GM21529 (cell line): ENCODE measurements at regions not wholly inside any gene's neighbourhood (a gene's known extent, or its start where the extent isn't known, plus 50 kb on each side); places are given as distances from the start of the nearest gene placed in this dataset.
"Not testable (repeated sequence)": the region's sequence is repeated elsewhere in the genome, so short reads cannot be mapped to it uniquely, and the experiment has no call there.

ENCODE experiments used
- ATAC-seq: cut with Tn5 transposase; IDR thresholded peaks from one replicate; pipeline ENCODE4 v1.9.1; 2021; ENCODE audit not compliant: unreplicated experiment

DNA sequence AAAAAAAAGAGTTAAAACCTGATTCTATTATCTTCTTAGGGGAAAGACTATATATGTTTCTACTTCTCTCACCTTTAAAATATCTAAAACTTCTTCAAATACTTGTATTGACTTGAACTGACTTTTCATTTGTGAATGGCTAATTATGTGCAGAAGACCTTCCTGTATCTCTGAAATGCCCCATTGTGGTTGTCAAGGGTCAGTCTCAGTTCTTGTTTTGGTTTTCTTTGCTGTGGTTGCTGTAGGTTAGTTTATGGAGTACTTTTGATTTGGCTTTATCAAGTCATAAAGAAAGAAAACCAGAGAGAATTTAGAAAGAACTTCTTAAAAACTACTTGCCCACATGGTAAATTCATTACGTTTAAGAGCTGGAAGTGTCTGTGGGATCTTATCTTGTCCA lies 345.3 kb upstream of the POU1F1 start:
- peak; percentile 44 for ATAC-seq

- no peak for ATAC-seq
These were observed 339.1 kb upstream of the POU1F1 start for GRCh38 chr3:87615506-87615905.

DNA sequence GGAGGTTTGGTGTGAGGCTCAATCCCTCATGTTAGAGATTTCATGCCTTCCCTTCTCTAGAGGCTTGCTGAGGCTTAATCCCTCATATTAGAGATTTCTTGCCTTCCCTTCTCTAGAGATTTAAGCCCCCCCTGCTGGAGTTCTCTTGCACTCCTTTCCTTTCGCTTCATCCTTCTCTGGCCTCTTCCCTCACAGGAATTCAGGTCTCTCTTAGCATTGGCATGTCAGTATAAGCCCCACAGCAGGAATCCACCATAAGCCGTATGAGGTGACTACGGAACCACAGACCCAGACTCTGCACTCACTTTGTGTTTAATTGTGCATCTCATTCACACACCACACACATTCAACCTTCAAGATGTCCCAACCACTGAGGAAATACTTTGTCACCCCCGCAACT lies 338.6 kb upstream of the POU1F1 start:
- no peak for ATAC-seq

GRCh38 chr3:87607234-87607633 lies 330.9 kb upstream of the POU1F1 start:
- no peak for ATAC-seq

- ATAC-seq = no peak
These were observed 319.4 kb upstream of the POU1F1 start for GRCh38 chr3:87595798-87596197.

GRCh38 chr3:87581240-87581639 lies 304.9 kb upstream of the POU1F1 start:
- no peak for ATAC-seq

- ATAC-seq = no peak
These were observed 300.4 kb upstream of the POU1F1 start for GRCh38 chr3:87576752-87577151.

GRCh38 chr3:87575550-87575949 lies 299.2 kb upstream of the POU1F1 start:
- ATAC-seq = no peak

DNA sequence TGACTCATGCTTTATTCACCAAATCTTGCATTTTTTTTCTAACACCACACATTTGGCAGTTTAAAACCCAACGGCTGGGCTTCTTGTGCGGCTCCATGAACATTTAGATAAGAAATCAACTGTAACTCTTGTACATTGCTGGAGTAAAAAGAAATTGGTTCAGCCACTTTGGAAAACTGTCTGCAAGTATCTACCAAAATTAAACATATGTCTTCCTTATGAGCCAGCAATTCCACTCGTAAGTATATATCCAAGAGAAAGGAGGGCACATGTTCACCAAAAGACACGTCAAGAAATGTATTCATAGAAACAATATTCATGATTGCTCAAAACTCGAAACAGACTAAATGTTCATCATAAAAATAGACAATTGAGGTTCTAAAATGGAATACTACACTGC lies 291.9 kb upstream of the POU1F1 start:
- ATAC-seq = no peak

- no peak for ATAC-seq
These were observed 288.1 kb upstream of the POU1F1 start for GRCh38 chr3:87564438-87564837.

DNA sequence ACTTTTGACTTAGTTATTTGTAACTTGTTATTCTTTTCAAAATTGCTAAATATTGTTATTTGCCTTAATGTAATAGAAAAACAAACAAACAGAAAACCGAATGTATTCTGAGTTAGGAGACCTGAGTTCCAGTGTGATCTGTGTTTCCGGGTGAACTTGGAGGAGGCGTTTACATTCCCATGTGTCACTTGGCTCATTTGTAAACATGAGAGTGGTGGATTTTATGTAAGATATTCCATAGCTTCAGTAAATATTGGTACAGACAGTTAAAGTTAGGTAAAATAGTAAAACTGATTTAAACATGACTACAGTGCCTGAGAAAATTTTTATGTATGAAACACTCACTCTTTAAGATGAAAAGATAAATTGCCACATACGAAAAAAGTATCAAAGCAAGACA lies 287.3 kb upstream of the POU1F1 start:
- ATAC-seq = no peak

GRCh38 chr3:87558492-87558891 lies 282.1 kb upstream of the POU1F1 start:
- ATAC-seq = no peak

DNA sequence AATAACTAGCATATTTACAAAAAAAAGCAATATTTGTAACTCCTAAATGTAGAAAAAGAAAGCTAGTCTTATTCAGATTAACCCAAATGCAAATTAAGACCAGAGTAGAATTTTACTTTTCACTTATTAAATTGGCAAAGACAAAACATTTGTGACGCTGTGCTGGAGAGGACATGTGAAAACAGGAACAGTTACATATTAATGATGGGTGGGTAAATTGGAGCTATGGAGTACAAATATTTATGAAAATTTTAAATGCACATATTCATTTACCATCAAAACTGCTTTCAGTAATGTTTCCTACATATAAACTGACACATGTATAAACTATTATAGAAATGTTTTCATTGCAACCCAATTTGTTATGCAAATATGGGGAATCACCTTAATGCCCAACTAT lies 278.9 kb upstream of the POU1F1 start:
- no peak for ATAC-seq

DNA sequence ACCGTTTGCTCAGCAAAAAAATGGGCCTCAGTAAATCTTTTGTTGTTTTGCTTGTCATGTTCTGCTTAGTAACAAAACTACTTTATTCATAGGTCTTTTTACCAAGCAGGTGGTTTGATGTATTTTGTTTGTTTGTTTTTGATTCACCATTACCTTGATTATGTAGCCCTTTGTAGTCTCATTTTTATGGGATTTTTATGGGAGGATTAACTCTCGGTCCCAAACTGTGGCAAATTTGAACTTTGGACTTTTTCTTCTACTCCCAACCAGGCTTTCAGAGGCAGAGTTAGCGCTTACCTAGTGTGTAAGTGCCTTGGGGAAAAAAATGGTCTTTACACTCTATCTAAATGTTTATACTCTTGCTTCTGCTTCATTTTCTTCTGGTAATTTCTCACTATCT lies 276.7 kb upstream of the POU1F1 start:
- no peak for ATAC-seq

- ATAC-seq = no peak
These were observed 274.5 kb upstream of the POU1F1 start for GRCh38 chr3:87550892-87551291.

- no peak for ATAC-seq
These were observed 272.8 kb upstream of the POU1F1 start for GRCh38 chr3:87549208-87549607.

GRCh38 chr3:87548271-87548670 lies 271.9 kb upstream of the POU1F1 start:
- no peak for ATAC-seq

GRCh38 chr3:87546216-87546615 lies 269.8 kb upstream of the POU1F1 start:
- no peak for ATAC-seq

- not testable (repeated sequence) for ATAC-seq
These were observed 267.0 kb upstream of the POU1F1 start for GRCh38 chr3:87543408-87543807.

DNA sequence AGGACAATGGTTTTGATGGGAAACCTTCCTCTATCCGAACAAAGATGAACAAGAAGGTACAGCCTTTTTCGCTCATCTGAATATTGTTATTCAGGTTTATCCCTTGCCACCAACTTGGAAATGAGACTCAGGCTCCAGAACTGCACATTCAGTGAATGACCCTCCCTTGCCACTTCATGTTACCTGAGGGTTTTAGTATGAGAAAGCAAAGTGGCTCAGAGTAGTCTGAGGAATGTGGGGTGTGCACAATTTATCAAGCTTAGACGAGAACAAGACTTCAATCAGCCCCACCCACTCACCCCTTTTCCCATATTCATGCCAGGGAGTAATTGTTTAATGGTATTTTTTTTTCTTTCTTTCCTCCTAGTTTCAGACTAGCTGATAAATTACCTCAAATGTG lies 265.3 kb upstream of the POU1F1 start:
- no peak for ATAC-seq

- not testable (repeated sequence) for ATAC-seq
These were observed 262.3 kb upstream of the POU1F1 start for GRCh38 chr3:87538722-87539121.

DNA sequence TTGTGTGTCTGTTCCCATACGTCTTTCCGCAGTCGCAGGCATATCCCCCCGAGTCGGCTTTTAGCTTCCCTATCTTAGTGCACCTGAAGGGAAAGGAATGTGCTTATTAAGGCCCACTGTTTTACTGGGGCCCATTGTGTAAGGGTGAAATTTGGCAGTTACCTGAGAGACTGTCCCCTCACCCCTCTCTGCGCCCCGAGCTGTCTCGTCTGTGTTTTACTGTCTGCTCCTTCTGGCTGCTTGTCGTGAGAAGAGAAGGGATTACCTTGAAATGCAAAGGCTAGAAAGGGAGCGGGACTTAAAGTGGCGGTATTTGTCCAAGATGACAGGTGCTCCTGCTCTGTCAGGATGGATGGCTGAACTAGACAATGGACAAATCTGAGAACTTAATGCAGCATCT lies 233.0 kb upstream of the POU1F1 start:
- ATAC-seq = no peak

DNA sequence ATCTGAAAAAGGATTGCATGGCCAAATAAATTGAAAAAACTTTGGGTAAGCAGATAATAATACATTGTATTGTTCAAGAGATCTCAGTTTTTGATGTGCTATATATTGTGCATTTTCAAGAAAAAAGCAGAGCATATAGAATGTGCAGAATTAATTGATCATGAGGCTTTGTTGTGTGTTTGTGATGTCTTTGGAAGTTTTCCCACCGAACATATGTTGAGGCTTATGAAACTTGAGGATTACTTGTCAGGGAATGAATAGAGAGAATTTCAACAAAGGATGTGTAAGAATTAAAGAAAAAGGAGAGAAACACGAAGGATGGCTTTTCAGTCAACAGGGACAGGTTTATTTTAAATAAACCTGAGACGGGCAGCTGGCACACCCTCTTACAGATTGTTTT lies 232.5 kb upstream of the POU1F1 start:
- ATAC-seq = no peak

DNA sequence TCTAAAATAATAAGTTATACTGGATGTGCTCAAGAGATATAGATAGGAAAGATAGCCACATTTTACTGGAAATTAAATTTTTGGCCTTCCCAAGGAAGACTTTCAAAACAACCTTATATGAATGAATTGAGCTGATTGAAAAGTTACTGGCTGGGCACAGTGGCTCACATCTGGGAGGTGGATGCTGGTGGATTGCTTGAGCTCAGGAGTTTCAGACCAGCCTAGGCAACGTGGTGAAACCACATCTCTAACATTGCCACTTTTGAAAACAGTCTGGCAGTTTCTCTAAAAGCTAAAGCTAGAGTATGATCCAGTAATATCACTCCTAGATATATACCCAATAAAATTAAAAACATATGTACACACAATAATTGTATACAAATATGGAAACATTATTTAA lies 231.4 kb upstream of the POU1F1 start:
- ATAC-seq = no peak
